Inferior parietal cortex (tissue), 1 donor: ENCODE measurements at regions not wholly inside any gene's neighbourhood (a gene's known extent, or its start where the extent isn't known, plus 50 kb on each side); places are given as distances from the start of the nearest gene placed in this dataset.

Experiments
- DNase-seq: peaks from one replicate; pipeline ENCODE4 v3.0.0-alpha.2; 2016; ENCODE audit errors: extremely low spot score

GRCh38 chr5:93107805-93108520 lies 473.1 kb downstream of the NR2F1-AS1 start:
- DNase-seq: no peak

DNA sequence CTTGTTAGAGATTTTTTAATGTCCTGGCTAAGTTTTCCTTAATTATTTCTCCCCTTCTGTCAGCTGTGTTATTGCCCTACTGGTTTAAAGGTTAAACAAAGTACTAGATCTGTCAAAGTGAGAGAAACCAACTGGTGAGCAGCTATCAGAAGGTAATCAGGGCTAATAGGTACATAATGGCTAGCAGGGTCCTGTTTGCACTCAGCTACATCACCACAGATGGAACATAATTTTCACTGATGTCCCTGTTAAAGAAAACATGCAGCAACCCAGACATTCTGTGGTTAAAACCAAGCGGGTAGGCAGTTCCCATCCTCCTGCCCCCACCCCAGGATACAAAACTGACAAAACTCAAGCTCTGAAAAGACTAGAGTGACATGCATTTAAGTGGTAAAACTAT lies 473.9 kb downstream of the NR2F1-AS1 start:
- DNase-seq: no peak

GRCh38 chr5:93101661-93102060 lies 479.4 kb downstream of the NR2F1-AS1 start:
- no peak for DNase-seq

GRCh38 chr5:93100976-93101375 lies 480.0 kb downstream of the NR2F1-AS1 start:
- DNase-seq: no peak

GRCh38 chr5:93100428-93100827 lies 480.6 kb downstream of the NR2F1-AS1 start:
- no peak for DNase-seq

DNA sequence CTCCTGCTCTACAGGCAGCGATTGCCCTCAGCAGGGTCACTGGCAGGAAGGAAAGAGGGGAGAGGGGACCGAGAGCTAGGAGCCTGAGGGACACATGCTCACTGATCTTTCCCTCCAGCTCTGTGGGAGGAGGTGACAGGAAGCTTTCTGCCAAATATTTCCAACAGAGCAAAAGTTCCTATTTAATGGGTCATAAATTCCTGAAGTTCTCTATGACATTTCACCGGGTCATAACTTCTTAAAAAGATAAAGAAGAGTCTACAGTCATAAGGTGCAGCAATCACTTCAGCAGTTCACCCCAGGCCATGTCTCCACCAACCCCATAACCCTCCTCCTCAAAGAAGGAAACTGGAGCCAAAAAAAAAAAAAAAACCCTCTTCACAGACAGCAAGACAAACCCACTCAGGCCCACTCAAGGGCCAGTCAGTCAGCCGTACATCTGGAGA lies 481.1 kb downstream of the NR2F1-AS1 start:
- no peak for DNase-seq

GRCh38 chr5:93096561-93096960 lies 484.5 kb downstream of the NR2F1-AS1 start:
- DNase-seq: no peak

- DNase-seq: peak; percentile 45
Observed at GRCh38 chr5:93092349-93093105, 488.5 kb downstream of the NR2F1-AS1 start.

DNA sequence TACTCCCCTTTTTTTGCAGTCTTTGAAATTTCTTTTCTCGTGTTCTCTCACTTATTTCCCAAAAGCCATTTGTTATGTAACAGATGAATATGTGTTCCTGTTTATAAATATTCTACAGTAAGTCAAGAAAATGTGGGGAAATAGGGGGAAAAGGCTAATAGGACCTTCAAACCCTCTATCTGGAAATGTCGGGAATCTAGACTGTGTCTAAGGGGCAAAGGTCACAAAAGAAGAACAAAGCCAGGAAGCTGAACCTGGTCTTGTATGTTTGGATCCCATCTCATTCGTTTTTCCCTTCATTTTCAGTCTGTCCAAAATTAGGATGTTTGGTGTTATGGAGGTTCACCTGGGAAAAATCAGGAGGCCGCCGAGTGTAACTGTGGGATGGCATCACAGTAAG lies 490.3 kb downstream of the NR2F1-AS1 start:
- no peak for DNase-seq

GRCh38 chr5:93088592-93089389 lies 492.2 kb downstream of the NR2F1-AS1 start:
- no peak for DNase-seq

DNA sequence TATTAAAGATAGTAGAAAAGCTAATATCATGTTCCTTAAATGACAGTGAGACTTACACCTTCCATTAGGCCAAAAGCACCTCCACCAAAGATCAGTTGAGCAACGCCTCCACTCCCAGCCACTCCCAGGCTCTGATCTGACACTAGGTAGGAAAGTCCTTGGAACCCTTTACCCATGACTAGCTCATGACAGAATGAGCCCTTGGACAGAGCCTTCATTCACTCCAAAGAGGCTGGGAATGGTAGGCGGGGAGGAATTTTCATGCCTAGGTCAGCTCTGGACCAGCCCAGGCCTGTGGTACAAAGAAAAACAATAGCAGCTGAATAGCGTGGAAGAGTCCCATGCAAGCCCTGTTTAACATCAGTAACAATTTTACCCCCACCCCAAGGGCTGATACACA lies 493.7 kb downstream of the NR2F1-AS1 start:
- DNase-seq: no peak

- DNase-seq: no peak
Observed at GRCh38 chr5:93082981-93083380, 498.0 kb downstream of the NR2F1-AS1 start.

DNA sequence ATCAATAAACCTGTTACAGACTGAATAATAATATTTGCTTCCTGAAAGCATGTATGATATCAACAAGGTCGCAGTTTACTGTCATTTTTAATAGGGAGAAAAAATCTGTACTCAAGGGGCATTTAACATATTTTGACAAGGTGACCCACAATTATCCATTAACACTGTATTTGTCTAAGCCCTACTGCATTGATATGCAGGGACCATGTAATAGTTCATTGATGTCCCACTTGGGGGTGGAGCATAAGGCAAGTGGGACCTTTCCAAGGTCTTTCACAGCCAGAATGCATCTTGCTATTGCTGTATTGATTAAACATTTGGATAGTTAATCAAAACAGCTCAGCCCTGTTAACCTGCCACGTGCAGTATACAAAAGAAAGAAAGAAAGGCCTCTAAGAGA lies 502.0 kb downstream of the NR2F1-AS1 start:
- DNase-seq: no peak

GRCh38 chr5:93078082-93079038 lies 502.7 kb downstream of the NR2F1-AS1 start:
- DNase-seq: peak; percentile 78

DNA sequence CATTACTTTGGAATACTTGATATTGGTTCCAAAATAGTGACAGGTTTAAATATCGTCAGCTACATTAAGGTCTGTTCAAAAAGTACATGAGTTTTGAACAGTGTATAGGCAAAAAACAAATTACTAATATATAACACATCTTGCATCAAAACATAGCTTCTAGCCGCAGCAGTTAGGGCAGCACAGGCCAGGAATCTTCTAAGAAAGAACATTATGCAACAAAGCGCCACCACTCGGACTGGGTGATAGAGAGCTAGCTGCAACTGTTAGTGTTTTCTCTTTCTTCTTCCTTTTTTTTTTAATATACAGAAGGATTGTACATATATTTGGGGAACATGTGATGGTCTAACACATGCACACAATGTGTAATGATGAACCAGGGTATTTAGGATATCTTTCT lies 504.5 kb downstream of the NR2F1-AS1 start:
- DNase-seq: no peak

DNA sequence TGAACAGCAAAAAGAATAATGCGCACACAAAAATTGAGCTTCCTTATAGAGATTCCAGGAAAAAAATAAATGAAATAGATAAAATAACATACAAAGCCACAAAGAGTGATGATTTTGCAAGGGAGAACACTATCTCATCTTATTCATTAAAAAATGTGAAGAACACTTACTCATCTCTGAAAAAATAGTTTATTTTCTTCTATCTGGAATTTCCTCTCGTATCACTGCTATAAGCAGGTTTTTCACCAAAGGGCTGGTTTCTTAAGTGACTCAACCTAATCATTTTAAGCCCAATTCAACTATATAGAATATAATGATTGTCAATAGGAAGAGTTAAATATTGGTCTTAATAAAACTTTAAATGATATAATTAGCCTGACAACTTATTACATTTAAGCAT lies 504.9 kb downstream of the NR2F1-AS1 start:
- DNase-seq: no peak

DNA sequence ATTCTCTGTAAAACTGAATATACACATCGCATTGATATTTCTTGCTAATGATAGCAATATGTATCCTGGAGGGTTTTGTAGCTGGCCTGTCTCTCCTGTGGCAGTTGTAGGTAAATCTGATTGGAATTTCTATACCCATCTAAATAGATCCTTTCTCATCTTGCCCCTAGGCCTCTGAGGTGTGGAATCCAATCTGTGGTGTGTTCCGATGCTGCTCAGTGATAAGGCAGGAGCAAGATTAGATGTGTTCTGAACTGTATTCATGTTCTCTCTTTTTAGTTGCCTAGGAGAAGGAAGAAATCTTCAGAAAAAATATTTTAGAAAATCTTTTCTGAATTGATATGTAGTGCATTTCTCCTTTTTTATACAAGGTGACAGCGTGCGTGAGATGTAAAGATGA lies 507.5 kb downstream of the NR2F1-AS1 start:
- DNase-seq: no peak

- no peak for DNase-seq
Observed at GRCh38 chr5:93072831-93073459, 508.1 kb downstream of the NR2F1-AS1 start.

- no peak for DNase-seq
Observed at GRCh38 chr5:93071710-93072109, 509.3 kb downstream of the NR2F1-AS1 start.

DNA sequence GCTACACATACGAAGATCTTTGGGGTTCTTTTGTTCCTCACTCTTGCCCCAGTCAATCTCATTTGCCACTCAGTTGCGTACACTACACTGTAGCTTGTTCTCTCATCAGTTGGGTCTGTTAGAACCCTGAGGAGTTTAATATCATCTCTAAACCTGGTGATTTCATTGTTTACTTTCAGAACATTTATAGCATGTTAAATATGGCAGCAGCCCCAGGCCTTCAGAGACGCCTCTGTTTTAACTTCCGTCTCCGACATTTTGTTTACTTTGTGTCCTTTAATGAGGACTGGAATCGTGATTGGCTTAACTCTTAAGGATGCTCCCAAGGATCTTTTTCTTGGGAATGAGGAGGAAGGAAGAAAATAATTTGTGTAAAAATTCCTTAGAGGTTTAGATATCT lies 510.1 kb downstream of the NR2F1-AS1 start:
- no peak for DNase-seq

GRCh38 chr5:93069276-93069675 lies 511.7 kb downstream of the NR2F1-AS1 start:
- DNase-seq: peak; percentile 25
